ENCODE measurements at regions not wholly inside any gene's neighbourhood (a gene's known extent, or its start where the extent isn't known, plus 50 kb on each side); places are given as distances from the start of the nearest gene placed in this dataset.

DNA sequence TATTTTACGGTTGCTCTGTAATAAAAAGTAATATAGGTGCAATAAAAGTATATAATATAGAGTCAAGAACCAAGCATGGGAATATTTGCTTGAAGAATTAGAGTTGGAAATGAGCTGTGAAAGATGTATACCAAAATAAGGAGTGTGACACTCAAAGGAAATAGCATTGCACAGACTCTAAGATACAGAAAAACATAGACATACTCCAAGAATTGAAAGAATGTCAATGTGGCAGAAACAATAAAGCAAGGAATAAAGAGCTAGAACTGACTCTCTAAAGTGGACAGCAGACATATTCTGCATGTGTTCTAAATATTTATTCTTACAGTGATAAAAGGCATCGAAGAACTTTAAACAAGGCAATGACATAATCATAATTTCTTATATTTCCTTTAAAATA is 561.1 kb upstream of the SETBP1 start:
- no peak for DNase-seq (ENCODE audit: extremely low read depth in 1 of 2, low read depth in 1 of 2)

DNA sequence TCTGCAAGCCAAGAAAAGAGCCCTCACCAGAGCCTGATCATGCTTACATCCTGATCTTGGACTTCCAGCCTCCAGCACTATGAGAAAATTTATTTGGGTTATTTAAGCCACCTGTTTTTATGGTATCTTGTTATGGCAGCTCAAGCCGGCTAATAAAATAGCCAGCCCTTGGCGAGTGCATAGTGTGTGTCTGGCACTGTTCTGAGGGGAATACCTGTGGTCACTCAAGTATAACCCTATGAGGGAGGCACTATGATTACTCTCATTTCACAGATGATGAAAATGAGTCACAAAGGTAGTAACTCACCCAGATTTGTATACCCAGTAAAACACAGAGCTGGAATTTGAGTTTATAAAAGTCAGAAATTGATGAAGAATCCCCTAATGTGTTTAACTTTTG is 556.9 kb upstream of the SETBP1 start:
- DNase-seq (ENCODE audit: extremely low read depth in 1 of 2, low read depth in 1 of 2) = no peak

DNA sequence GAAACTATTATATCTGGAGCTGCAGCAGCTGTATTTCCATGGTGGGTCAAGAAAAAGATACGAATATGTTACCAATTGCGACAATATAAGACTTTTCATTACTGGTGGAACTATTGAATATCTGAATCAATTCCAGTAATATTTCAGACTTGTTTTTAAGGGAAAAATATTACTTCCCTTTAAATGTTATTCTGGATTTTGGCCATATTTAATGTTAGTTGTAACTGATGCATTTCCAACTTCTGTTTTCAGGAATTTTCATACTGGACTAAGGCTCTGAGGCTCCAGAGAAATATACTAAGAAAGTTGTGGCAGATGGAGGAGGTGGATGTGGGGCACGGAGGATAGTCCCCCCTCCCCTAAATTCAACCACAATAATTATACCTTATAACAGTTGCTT is 555.2 kb upstream of the SETBP1 start:
- DNase-seq (ENCODE audit: extremely low read depth in 1 of 2, low read depth in 1 of 2) = no peak

DNA sequence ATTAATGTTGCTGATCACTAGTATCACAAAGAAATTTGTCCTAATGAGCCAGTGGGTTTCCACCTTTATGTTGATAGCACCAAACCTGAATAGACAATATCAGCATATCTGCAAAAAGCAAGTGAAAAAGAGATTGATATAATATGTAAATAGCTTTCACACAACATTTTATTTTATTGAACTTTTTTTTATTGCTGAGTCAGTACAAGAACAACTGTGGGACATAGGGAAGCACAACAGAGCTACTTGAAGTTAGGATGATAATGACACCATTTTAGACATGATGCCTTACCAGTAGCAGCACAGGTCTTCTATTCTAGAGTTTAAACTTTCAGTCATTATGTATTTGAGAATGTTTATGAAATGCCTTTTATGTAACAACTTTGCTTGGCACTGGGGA is 554.1 kb upstream of the SETBP1 start:
- DNase-seq (ENCODE audit: extremely low read depth in 1 of 2, low read depth in 1 of 2) = no peak

DNA sequence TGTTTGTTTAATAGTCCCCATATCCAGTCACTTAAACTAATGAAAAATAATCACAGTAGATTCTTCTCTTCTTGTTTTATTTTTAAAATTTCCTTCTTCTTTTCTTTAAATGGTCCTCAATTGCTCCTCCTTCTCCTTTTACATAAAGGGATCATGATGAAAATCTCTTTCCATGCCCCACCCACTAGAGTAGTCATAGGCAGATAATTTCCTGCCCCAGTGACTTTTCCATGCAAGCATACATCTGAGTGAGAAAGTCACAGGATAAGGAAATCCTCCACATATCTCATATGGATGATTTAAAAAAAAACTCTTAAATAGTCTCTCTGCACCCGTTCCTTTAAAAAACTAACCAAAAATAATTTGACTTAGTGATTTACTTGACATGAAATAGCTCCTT is 552.3 kb upstream of the SETBP1 start:
- no peak for DNase-seq (ENCODE audit: extremely low read depth in 1 of 2, low read depth in 1 of 2)

DNA sequence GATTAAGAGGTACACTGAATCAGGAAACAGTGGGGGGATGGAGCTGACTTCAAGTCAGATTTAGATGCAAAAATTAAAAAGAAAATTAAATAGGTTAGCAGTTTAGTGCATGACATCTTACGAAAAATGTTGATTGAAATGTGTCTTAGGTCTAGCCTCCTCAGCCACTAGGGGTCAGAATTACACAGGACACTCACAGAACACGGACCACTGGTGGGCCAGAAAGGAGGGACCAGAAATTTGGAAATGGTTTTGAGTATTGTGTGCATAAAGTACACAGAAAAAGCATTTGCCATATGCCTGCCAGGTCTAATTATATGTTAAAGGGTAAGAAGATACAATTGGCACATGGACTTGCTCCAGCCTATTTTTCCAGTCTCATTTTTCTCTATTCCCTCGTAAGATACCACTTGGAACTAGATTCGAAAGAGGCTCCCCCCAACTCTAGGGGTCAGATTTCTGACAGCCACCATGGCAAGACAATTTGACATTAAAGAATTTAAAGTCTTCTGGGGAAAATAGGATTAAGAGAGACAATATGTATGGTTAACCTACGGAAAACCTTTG is 550.2 kb upstream of the SETBP1 start:
- no peak for DNase-seq (ENCODE audit: extremely low read depth in 1 of 2, low read depth in 1 of 2)

DNA sequence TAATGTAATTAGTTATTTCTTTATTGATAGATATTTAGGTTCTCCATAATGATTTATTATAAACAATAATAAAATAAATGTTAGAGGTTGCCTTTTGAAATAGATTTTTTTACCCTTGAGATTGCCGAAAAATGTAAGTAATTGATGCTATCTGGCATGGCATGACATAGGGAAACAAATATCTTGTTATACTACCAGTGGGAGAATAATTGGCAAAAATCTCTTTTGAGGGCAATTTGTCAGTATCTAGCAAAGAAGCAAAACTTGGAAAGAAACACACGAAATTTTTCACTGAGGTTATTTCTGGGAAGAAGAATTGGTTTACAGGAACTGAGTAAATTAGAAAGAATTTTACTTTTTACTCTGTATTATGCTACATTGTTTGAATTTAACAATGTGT is 547.2 kb upstream of the SETBP1 start:
- no peak for DNase-seq (ENCODE audit: extremely low read depth in 1 of 2, low read depth in 1 of 2)

DNA sequence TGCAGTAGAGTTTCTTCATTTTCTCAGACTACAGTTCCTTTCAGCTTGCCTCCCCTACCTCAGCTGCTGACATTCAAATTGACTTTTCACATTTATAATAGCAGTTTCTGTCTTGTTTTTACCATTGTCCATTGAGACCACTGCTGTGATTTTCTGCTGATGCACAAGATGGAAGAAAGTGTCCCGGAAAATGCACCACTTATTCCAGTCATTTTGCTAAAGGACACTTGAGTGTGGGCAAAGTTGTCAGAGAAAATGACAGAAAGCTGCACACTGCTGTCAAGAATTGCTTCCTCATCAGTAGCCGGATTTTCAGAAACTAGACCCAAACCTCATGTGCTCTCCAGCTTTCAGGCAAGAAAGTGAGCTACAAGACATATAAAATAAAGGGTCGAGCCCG is 546.2 kb upstream of the SETBP1 start:
- no peak for DNase-seq (ENCODE audit: extremely low read depth in 1 of 2, low read depth in 1 of 2)

DNA sequence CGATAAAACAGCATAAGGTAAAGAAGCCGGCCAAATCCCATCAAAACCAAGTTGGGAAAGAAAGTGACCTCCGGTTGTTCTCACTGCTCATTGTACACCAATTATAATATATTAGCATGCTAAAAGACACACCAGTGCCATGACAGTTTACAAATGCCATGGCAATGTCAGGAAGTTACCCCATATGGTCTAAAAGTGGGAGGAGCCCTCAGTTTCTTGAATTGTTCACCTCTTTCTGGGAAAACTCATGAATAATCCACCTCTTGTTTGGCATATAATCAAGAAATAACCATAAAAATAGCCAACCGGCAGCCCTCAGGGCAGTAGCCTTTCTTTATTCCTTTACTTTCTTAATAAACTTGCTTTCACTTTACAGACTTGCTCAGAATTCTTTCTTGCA is 544.9 kb upstream of the SETBP1 start:
- no peak for DNase-seq (ENCODE audit: extremely low read depth in 1 of 2, low read depth in 1 of 2)

DNA sequence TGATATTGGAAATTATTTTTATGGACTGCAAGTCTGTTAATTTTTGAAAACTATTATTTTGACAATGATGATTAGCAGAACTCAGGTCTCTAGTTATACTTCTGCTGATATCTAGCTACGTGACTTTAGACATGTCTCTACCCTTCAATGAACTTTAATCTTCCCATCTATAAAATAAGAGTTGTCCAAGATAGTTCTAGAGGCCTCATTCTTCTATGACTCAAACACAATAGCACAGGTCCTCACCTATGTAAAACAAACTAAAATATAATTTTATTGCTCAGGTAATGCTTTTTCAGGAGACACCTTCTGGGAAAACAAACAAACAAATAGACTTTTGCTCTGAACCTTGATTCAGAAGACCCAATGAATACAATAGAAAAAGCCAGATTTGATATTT is 544.4 kb upstream of the SETBP1 start:
- DNase-seq (ENCODE audit: extremely low read depth in 1 of 2, low read depth in 1 of 2) = no peak

DNA sequence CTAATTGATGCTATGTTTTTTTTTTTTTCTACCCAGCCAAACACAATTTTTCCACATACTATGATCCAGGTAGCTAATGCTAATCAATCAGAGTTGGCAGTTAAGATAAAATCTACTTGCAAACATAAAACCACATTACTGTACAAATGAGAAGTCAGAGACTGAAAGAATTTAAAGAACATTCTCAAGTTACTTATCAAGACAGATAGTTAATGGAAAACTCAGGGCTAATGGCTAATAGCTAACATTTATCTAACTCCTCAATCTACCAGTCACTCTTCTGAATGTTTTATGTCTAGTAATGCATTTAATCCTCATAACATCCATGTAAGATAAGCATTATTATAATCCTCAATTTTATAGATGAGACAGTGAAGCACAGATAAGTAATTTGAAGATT is 537.6 kb upstream of the SETBP1 start:
- no peak for DNase-seq (ENCODE audit: extremely low read depth in 1 of 2, low read depth in 1 of 2)

DNA sequence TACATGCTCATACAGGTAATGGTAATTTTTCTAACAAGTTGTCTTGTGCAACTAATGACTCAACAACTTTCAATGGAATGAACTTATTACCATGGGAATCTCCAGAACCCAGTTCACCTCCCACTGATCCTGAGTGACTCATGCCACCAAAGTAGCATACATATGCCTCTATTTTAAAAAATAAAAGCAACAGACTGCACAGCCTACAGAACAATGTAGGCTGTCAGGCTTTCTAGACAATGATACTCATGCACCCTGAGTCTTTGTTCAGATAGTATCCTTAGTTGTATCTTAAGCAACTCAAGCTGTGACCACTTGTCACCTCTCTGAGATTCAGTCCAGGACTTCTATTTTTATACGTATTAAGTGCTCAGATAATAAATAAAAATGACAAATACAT is 531.0 kb upstream of the SETBP1 start:
- no peak for DNase-seq (ENCODE audit: extremely low read depth in 1 of 2, low read depth in 1 of 2)

DNA sequence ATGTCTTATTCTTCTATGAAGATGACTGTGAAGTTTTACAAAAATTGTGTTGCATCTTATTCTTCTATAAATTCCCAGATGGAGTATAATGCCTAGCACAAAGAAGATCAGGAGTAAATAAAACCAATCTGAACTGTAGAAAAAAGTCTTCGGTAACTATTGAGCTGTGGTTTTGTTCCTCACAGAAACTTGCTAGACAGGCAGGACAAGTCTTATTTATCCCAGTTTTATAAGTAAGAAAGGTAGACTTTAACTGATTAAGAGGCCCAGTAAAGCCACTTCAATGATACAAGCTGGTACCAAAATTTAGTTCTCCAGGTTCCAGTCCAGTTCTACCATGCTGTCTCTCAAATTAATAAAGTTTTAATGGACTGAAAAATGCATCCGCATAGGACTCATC is 526.7 kb upstream of the SETBP1 start:
- DNase-seq (ENCODE audit: extremely low read depth in 1 of 2, low read depth in 1 of 2) = no peak

DNA sequence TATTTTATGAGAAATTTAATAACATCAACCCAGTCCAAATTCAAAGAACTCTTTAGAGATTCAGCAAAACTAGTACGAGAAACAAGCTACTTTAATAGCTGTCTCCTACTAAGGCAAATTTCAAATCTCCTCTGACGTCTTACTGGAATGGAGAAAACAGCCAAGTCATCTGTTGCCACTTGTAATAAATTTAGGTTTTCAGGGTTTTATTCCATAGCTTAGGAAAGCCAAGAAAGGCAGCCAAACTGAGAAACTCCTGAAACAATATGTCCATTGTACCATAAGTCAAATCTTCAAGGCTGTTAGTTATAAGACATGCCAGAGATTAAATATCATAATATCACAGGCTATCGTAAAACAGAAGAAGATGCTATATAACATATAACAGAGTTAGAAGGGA is 524.6 kb upstream of the SETBP1 start:
- DNase-seq (ENCODE audit: extremely low read depth in 1 of 2, low read depth in 1 of 2) = no peak

DNA sequence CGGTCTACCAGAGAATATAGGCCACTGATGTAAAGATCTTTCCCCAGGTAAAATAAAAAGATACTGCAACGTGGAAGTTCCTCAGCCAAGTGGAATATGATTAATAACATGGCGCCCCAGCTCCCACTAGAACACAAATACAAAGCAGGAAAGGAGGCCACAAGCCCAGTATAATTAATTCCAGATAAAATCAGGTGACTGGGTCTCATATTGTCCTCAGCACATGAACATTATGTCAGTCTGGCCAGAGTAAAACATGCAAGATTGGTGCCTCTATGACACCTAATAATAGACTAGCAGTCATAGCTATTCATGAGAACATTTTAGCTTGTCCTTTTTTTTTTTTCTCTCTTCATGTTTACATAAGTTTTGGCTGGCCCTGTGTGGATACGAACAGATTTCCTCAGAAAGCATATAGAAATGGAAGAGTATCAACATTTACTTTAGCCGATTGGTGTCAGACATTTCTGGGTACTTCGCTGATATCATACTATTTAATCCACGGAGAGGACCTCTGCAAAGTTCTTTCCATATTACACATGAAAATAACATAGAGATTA is 523.8 kb upstream of the SETBP1 start:
- no peak for DNase-seq (ENCODE audit: extremely low read depth in 1 of 2, low read depth in 1 of 2)

DNA sequence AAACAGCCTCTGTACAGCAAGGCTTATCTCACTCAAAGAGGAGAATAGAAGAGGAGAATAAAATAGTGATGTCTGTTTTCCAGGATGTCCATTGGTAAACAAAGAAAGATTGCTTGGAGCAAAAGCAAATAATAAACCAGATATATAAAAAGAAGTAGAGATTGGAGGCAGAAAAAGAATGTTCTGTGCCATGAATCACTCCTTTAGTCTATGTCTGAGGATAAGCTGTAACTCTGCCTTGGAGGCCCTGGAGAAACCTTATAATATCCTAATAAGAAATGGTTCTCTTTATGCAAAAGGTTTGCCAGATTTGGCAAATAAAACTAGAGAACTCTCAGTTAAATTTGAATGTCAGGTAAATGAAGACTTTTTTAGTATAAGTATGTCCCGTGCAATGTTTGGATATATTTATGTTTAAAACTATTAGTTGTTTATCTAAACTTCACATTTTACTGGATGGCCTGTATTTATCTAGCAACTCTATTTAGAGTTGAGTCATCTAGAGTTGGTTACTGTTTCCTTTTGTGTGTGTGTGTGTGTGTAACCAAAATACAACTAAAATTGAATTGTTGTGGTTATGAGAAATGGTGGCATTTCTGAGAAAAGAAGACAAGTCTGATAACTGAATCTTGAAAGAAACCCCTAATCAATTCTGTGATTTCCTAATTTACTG is 510.3 kb upstream of the SETBP1 start:
- no peak for DNase-seq (ENCODE audit: extremely low read depth in 1 of 2, low read depth in 1 of 2)

DNA sequence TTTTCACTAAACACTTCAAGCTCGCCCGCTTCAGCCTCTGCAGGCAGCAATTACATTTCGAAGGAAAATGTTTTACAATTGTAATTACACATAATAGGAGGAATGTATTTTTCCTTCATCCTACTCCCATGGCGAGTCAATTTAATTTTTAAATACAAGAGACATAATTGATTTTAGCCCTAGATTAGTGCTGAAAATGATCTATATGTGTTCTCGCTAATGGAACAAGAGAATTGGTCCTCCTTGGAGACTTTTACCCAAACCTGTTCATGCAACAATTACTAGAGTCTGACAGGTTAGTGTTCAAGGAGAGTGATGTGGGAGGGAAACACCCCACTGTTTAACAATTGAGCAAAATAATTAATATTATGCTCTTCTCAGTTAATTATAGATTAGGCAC is 509.4 kb upstream of the SETBP1 start:
- DNase-seq (ENCODE audit: extremely low read depth in 1 of 2, low read depth in 1 of 2) = no peak

DNA sequence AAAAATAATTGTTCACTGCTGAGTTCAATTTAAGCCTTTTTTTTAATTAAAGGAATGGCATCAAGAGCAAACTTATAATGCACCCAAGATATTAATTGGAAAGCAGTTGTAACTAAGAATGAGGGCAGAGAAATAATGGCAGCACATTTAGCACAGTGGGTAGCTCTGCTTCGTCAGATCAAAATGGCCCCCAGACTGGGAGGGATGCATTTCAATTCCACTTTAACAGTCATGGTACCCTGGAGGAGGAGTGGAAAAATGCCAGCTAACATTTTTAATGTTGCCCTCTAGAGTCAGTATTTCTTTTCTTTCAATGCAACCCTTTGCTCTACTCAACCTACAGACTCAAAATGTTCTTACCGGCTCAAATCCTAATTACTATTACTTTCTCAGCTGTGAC is 504.8 kb upstream of the SETBP1 start:
- no peak for DNase-seq (ENCODE audit: extremely low read depth in 1 of 2, low read depth in 1 of 2)

DNA sequence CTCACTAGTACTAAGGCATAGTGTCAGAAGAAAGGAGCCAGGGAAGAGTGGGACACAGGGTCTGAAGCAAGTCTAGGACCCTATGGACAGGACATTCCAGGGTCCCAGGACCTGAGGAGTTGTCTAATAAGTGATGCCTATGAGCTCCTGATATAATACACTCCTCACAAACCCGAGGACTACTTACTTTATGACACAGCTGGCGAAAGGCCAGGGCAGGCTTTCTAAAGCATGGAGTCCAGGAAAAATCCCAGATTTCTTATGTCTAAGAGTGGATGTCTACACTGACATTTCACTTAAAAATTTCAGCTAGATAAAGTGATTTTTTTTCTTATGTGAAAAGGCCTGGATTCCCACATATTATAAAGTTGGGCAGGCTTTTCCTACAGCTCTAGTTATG is 502.2 kb upstream of the SETBP1 start:
- no peak for DNase-seq (ENCODE audit: extremely low read depth in 1 of 2, low read depth in 1 of 2)

DNA sequence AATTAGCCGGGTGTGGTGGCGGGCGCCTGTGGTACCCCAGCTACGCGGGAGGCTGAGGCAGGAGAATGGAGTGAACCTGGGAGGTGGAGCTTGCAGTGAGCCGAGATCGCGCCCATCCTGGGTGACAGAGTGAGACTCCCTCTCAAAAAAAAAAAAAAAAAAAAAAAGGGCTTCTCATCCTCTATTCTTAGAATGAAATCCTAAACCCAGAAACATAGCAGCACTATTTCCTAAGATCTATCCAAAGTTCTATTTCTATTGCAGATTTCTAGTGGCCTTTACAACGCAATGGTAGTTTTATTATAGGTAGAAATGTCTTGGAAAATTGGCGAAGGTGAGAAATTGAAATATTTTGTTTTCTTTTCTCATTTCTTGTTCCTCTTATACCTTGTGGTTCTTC is 501.0 kb upstream of the SETBP1 start:
- DNase-seq (ENCODE audit: extremely low read depth in 1 of 2, low read depth in 1 of 2) = no peak

DNA sequence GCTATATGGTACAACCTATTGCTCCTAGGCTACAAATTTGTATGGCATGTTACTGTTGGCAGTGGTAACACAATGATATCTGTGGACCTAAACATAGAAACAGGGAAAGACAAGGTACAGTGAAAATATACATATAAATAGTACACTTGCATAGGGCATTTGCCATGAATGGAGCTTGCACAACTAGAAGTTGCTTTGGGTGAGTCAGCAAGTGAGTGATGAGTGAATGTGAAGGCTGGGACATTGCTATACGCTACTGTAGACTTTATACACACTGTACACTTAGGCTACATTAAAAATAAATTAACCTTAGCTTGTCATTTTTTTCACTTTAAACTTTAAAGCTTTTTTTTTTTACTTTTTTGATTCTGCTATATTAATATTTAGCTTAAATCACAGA is 500.0 kb upstream of the SETBP1 start:
- DNase-seq (ENCODE audit: extremely low read depth in 1 of 2, low read depth in 1 of 2) = no peak

DNA sequence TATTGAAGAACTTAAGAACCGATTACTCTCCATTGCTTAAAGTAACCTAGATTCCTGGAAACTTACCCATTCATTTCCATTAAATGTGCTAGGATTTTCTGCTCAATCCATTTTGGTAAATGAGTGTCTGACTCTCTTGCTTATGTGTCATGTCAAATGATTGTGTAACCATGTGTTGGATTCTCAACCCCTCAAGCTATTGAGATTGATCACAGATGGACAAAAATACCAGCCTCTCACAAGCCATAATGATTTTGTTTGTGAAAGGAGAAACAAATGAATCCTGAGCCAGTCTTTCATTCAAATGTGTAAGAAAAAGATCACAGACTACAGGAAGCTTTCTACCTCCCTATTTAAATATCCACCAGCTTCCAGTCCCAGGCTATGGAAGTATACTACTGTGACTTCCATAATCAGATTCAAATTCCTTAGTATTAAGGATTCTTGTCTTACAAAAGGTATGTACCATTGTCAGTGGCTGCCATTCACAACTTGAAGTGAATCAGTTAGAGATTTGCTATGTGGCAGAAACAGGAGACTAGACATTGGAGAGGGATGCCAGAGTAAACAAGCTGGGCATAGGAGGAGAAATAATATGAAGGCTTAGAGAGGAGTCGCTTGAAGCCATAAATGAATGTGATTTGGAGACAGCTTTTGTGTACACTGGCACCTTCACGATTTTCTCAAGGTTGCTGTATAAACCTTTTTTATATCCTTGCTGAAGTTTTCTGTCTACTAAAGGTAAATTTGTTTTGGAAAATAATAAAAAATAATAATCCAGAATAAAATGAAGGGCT is 498.5 kb upstream of the SETBP1 start:
- DNase-seq (ENCODE audit: extremely low read depth in 1 of 2, low read depth in 1 of 2) = no peak
